H9 (cell line): ENCODE measurements at regions not wholly inside any gene's neighbourhood (a gene's known extent, or its start where the extent isn't known, plus 50 kb on each side); places are given as distances from the start of the nearest gene placed in this dataset.

Experiments used
- DNase-seq: peaks from one replicate; pipeline ENCODE4 v3.0.0-alpha.2; 2017
- H2AFZ ChIP-seq: one replicate; pipeline ENCODE4 v1.6.1; 2013; ENCODE audit warnings: mild to moderate bottlenecking, low read length, control low read depth, moderate library complexity
- H2AK5ac ChIP-seq: 2 replicates; pipeline ENCODE4 v1.6.1; 2013; ENCODE audit warnings: low read length, control low read depth, mixed read lengths; ENCODE audit not compliant: insufficient read length
- H2BK120ac ChIP-seq: one replicate; pipeline ENCODE4 v1.6.1; 2013; ENCODE audit warnings: low read depth, mild to moderate bottlenecking, low read length, control low read depth, inconsistent platforms; ENCODE audit not compliant: poor library complexity, severe bottlenecking
- H2BK12ac ChIP-seq: 2 replicates; pipeline ENCODE4 v1.6.1; 2013; ENCODE audit warnings: low read length, control low read depth, mixed read lengths, low read depth; ENCODE audit not compliant: insufficient read length
- H2BK15ac ChIP-seq: 2 replicates; pipeline ENCODE4 v1.6.1; 2013; ENCODE audit warnings: low read depth, low read length, control low read depth
- H2BK20ac ChIP-seq: one replicate; pipeline ENCODE4 v1.6.1; 2013; ENCODE audit warnings: low read depth, mild to moderate bottlenecking, low read length, control low read depth, inconsistent platforms; ENCODE audit not compliant: poor library complexity, severe bottlenecking
- H2BK5ac ChIP-seq: 2 replicates; pipeline ENCODE4 v1.6.1; 2013; ENCODE audit warnings: low read length, control low read depth, mixed read lengths; ENCODE audit not compliant: insufficient read length
- H3K14ac ChIP-seq: 2 replicates; pipeline ENCODE4 v1.6.1; 2013; ENCODE audit warnings: low read length, control low read depth; ENCODE audit not compliant: insufficient read depth
- H3K18ac ChIP-seq: 2 replicates; pipeline ENCODE4 v1.6.1; 2013; ENCODE audit warnings: low read depth, mild to moderate bottlenecking, mixed read lengths, low read length, control low read depth; ENCODE audit not compliant: insufficient read length
- H3K23ac ChIP-seq: 2 replicates; pipeline ENCODE4 v1.6.1; 2013; ENCODE audit warnings: low read length, control low read depth, mixed read lengths, low read depth; ENCODE audit not compliant: insufficient read length
- H3K23me2 ChIP-seq: 2 replicates; pipeline ENCODE4 v1.6.1; 2013; ENCODE audit warnings: low read depth, mild to moderate bottlenecking, mixed read lengths, low read length, control low read depth; ENCODE audit not compliant: insufficient read length, poor library complexity, severe bottlenecking
- H3K27ac ChIP-seq: 2 replicates; pipeline ENCODE4 v1.5.1; 2013; ENCODE audit warnings: low read length, control low read depth, mixed read lengths, low read depth; ENCODE audit not compliant: insufficient read length
- H3K27me3 ChIP-seq: 2 replicates; pipeline ENCODE4 v1.6.1; 2013; ENCODE audit warnings: low read length, control low read depth, inconsistent platforms; ENCODE audit not compliant: insufficient read depth
- H3K4ac ChIP-seq: 2 replicates; pipeline ENCODE4 v1.6.1; 2013; ENCODE audit warnings: low read depth, mild to moderate bottlenecking, control low read depth, inconsistent platforms, low read length, moderate library complexity
- H3K4me1 ChIP-seq: 2 replicates; pipeline ENCODE4 v1.6.1; 2013; ENCODE audit warnings: low read length, control low read depth, inconsistent platforms; ENCODE audit not compliant: insufficient read depth
- H3K4me2 ChIP-seq: 2 replicates; pipeline ENCODE4 v1.6.1; 2013; ENCODE audit warnings: low read length, control low read depth, mixed read lengths; ENCODE audit not compliant: insufficient read length, insufficient read depth
- H3K56ac ChIP-seq: 2 replicates; pipeline ENCODE4 v1.6.1; 2013; ENCODE audit warnings: low read depth, mild to moderate bottlenecking, mixed read lengths, low read length, control low read depth; ENCODE audit not compliant: insufficient read length
- H3K79me1 ChIP-seq: 2 replicates; pipeline ENCODE4 v1.6.1; 2013; ENCODE audit warnings: low read depth, mild to moderate bottlenecking, moderate library complexity, low read length, control low read depth, inconsistent platforms; ENCODE audit not compliant: insufficient read depth, poor library complexity, severe bottlenecking
- H3K79me2 ChIP-seq: 2 replicates; pipeline ENCODE4 v1.6.1; 2013; ENCODE audit warnings: low read length, control low read depth, inconsistent platforms; ENCODE audit not compliant: insufficient read depth
- H3K9ac ChIP-seq: 2 replicates; pipeline ENCODE4 v1.6.1; 2013; ENCODE audit warnings: low read length, control low read depth, mixed read lengths; ENCODE audit not compliant: insufficient read length; ENCODE audit errors: extremely low read depth
- H3K9me3 ChIP-seq: one replicate; pipeline ENCODE4 v1.6.1; 2013; ENCODE audit warnings: low read depth, low read length, inconsistent platforms; ENCODE audit not compliant: control insufficient read depth
- H3T11ph ChIP-seq: one replicate; pipeline ENCODE4 v1.6.1; 2013; ENCODE audit warnings: mild to moderate bottlenecking, low read length, control low read depth, inconsistent platforms
- H4K20me1 ChIP-seq: one replicate; pipeline ENCODE4 v1.6.1; 2013; ENCODE audit not compliant: control insufficient read depth, insufficient read length, insufficient read depth
- H4K5ac ChIP-seq: 2 replicates; pipeline ENCODE4 v1.6.1; 2013; ENCODE audit warnings: low read depth, mild to moderate bottlenecking, mixed read lengths, low read length, control low read depth; ENCODE audit not compliant: insufficient read length
- H4K8ac ChIP-seq: replicated peaks from 2 replicates; pipeline ENCODE4 v1.6.1; 2013; ENCODE audit warnings: low read length, control low read depth, mixed read lengths, low read depth; ENCODE audit not compliant: insufficient read length
- H4K91ac ChIP-seq: 2 replicates; pipeline ENCODE4 v1.6.1; 2013; ENCODE audit warnings: low read depth, mild to moderate bottlenecking, moderate library complexity, mixed read lengths, low read length, control low read depth; ENCODE audit not compliant: insufficient read length
- H3K27ac Mint-ChIP-seq, 3 experiments: 2 replicates in 2 of 3; 3 replicates in 1 of 3; pipeline ENCODE4 v1.8.0; 2020 to 2021; ENCODE audit warnings: mixed read lengths in 3 of 3, mild to moderate bottlenecking in 1 of 3, moderate library complexity in 1 of 3
- H3K27me3 Mint-ChIP-seq: 2 replicates; pipeline ENCODE4 v1.8.0; 2021; ENCODE audit warnings: low read depth, mild to moderate bottlenecking, moderate library complexity, mixed read lengths
- H3K36me3 Mint-ChIP-seq, 3 experiments: 2 replicates in 2 of 3; 3 replicates in 1 of 3; pipeline ENCODE4 v1.8.0; 2020 to 2021; ENCODE audit warnings: low read depth in 3 of 3, mixed read lengths in 3 of 3; ENCODE audit not compliant: insufficient read depth in 1 of 3
- H3K4me1 Mint-ChIP-seq, 2 experiments: 2 replicates each; pipeline ENCODE4 v1.8.0; 2020; ENCODE audit warnings: mixed read lengths in 2 of 2
- H3K4me3 Mint-ChIP-seq, 2 experiments: 2 replicates in 1 of 2; 3 replicates in 1 of 2; pipeline ENCODE4 v1.8.0; 2020 to 2021; ENCODE audit warnings: mild to moderate bottlenecking in 2 of 2, mixed read lengths in 2 of 2, moderate library complexity in 1 of 2
- H3K9me3 Mint-ChIP-seq, 2 experiments: 2 replicates in 1 of 2; 3 replicates in 1 of 2; pipeline ENCODE4 v1.8.0; 2020; ENCODE audit warnings: mild to moderate bottlenecking in 2 of 2, mixed read lengths in 2 of 2, moderate library complexity in 1 of 2
- CTCF ChIP-seq: fragments of 200-600 bp; sonication (generic); conservative IDR thresholded peaks from 3 replicates; pipeline ENCODE4 v1.8.0; 2021; ENCODE audit warnings: antibody characterized with exemption, mild to moderate bottlenecking

DNA sequence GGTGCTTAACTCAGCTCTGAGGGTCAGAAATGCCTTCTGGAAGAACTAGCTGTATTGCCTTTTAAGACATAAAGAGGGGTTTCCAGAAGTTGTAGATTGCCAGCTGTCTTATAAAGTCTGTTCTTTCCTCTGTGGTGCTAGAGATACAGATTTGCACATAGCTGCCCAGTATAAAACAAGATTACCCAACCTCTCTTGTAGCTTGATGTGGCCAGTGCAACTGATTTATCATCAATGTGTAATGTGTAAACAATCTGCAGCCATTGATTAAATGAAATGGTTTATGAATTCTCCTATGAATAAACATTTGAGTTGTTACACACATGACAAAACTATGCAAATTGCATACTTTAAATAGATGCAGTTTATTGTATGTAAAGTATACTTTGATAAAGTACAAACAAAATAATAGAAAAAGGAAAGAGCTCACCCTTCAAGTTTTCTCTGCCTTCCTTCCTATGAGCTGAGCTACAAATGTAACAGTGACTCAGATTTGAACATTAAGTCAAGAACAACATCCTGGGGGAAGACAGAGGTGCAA lies 195.2 kb downstream of the TMEM26 start:
- Histone ChIP-seq H3K27me3 (no peaks in the 10 kb centered on the region), H2AFZ (no peak overlapping the region), H2BK12ac (no peak overlapping the region), H3K23me2 (no peaks in the 10 kb centered on the region), H2BK120ac (no peak overlapping the region), H3K9me3 (no peaks in the 10 kb centered on the region), H4K5ac (no peak overlapping the region), H3K79me1 (no peaks in the 10 kb centered on the region), H4K20me1 (no peaks in the 10 kb centered on the region), H3K56ac (no peak overlapping the region), H4K8ac (no peak overlapping the region), H3K18ac (no peak overlapping the region), H2BK5ac (no peak overlapping the region), H2BK20ac (no peak overlapping the region), H3K27ac (no peak overlapping the region), H3K79me2 (no peaks in the 10 kb centered on the region), H3K23ac (no peak overlapping the region), H3K4me1 (no peaks in the 10 kb centered on the region), H3K14ac (no peak overlapping the region), H2AK5ac (no peak overlapping the region), H2BK15ac (no peak overlapping the region), H3T11ph (no peak overlapping the region), H3K9ac (no peak overlapping the region), H4K91ac (no peak overlapping the region), H3K4me2 (no peak overlapping the region), H3K4ac (no peak overlapping the region)
- Mint-ChIP-seq H3K27me3 (no peaks in the 10 kb centered on the region), H3K4me1 (no peaks in the 10 kb centered on the region), H3K27ac (no peak overlapping the region), H3K9me3 (peaks cover 9 to 12% of the 10 kb centered on the region in 2 experiments; a peak in 4 of 5 replicates), H3K36me3 (peaks cover 0 to 6% (median 0%) of the 10 kb centered on the region in 3 experiments; a peak in 1 of 7 replicates), H3K4me3 (no peak overlapping the region)
- DNase-seq, result no peak
- no peak for TF ChIP-seq CTCF
